ENCODE measurements at regions not wholly inside any gene's neighbourhood (a gene's known extent, or its start where the extent isn't known, plus 50 kb on each side); places are given as distances from the start of the nearest gene placed in this dataset.
"Not testable (repeated sequence)": the region's sequence is repeated elsewhere in the genome, so short reads cannot be mapped to it uniquely, and the experiment has no call there.

DNA sequence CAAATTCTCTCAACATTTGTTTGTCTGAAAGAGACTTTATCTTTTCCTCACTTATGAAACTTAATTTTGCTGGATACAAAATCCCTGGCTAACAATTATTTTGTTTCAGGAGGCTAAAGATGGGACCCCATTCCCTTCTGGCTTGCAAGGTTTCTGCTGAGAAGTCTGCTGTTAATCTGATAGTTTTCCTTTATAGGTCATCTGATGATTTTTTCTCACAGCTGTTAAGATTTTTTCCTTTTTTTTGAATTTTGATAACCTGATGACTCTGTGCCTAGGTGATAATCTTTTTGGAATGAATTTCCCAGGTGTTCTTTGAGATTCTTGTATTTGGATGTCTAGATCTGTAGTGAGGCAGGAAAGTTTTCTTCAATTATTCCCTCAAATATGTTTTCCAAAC lies 2661.4 kb downstream of the PCDH9 start:
- H3K27ac ChIP-seq = no peak overlapping the region
- H3K9me3 ChIP-seq = no peaks in the 10 kb centered on the region
- no peak for TF ChIP-seq CTCF (IDR thresholded peaks at IDR 0.05)
- TF ChIP-seq POLR2AphosphoS5 (IDR thresholded peaks at IDR 0.05) = no peak
- no peak for TF ChIP-seq POLR2A (IDR thresholded peaks at IDR 0.05)
- no peak for TF ChIP-seq EP300 (IDR thresholded peaks at IDR 0.05)
- no peaks in the 10 kb centered on the region for H3K27me3 ChIP-seq
- no peaks in the 10 kb centered on the region for H3K4me1 ChIP-seq
- no peak for DNase-seq (ENCODE audit: low spot score in 2 of 2)
- no peaks in the 10 kb centered on the region for H3K36me3 ChIP-seq
- H3K4me3 ChIP-seq = no peak overlapping the region

GRCh38 chr13:64558031-64558430 lies 2672.1 kb downstream of the PCDH9 start:
- H3K9me3 ChIP-seq; H3K27me3 ChIP-seq; DNase-seq (ENCODE audit: low spot score in 2 of 2); H3K4me1 ChIP-seq; H3K27ac ChIP-seq; H3K36me3 ChIP-seq; H3K4me3 ChIP-seq: not testable (repeated sequence)
- WGBS = 95% methylated on average over 10 of the region's 10 CpGs

DNA sequence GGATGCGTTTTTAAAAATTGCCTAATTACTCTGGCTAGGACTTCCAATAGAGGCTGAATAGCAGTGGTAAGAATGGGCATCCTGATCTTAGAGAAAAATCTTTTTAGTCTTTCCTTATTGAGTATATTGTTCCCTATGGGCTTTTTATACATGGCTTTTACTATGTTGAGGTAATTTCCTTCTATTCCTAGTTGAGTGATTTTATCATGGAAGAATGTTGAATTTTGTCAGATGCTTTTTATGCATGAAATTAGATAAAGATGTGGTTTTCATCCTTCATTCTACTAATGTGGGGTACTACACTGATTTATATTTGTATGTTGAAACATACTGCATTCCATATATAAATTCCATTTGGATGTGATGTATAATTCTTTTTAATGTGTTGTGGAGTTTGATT lies 2673.8 kb downstream of the PCDH9 start:
- no peak for DNase-seq (ENCODE audit: low spot score in 2 of 2)
- H3K4me3 ChIP-seq = no peak overlapping the region
- H3K4me1 ChIP-seq = no peaks in the 10 kb centered on the region
- 63% methylated on average over 1 of the region's 1 CpG for WGBS
- no peaks in the 10 kb centered on the region for H3K36me3 ChIP-seq
- no peaks in the 10 kb centered on the region for H3K9me3 ChIP-seq
- TF ChIP-seq POLR2A (IDR thresholded peaks at IDR 0.05) = no peak
- no peak for TF ChIP-seq CTCF (IDR thresholded peaks at IDR 0.05)
- TF ChIP-seq POLR2AphosphoS5 (IDR thresholded peaks at IDR 0.05) = no peak
- TF ChIP-seq EP300 (IDR thresholded peaks at IDR 0.05) = no peak
- no peak overlapping the region for H3K27ac ChIP-seq
- H3K27me3 ChIP-seq = no peaks in the 10 kb centered on the region

GRCh38 chr13:64553411-64554129 lies 2676.6 kb downstream of the PCDH9 start:
- WGBS = 86% methylated on average over 2 of the region's 2 CpGs
- no peak for DNase-seq (ENCODE audit: low spot score in 2 of 2)
- Histone ChIP-seq H3K36me3 (no peaks in the 10 kb centered on the region), H3K4me1 (no peaks in the 10 kb centered on the region), H3K4me3 (no peak overlapping the region), H3K9me3 (no peaks in the 10 kb centered on the region), H3K27me3 (no peaks in the 10 kb centered on the region), H3K27ac (no peak overlapping the region)
- TF ChIP-seq POLR2A (IDR thresholded peaks at IDR 0.05) (no peak), POLR2AphosphoS5 (IDR thresholded peaks at IDR 0.05) (no peak), CTCF (IDR thresholded peaks at IDR 0.05) (no peak), EP300 (IDR thresholded peaks at IDR 0.05) (no peak)

GRCh38 chr13:64551755-64552154 lies 2678.4 kb downstream of the PCDH9 start:
- H3K4me3 ChIP-seq = no peak overlapping the region
- no peak for DNase-seq (ENCODE audit: low spot score in 2 of 2)
- TF ChIP-seq POLR2AphosphoS5 (IDR thresholded peaks at IDR 0.05) (no peak), CTCF (IDR thresholded peaks at IDR 0.05) (no peak), EP300 (IDR thresholded peaks at IDR 0.05) (no peak), POLR2A (IDR thresholded peaks at IDR 0.05) (no peak)
- no peaks in the 10 kb centered on the region for H3K36me3 ChIP-seq
- no peaks in the 10 kb centered on the region for H3K9me3 ChIP-seq
- H3K27ac ChIP-seq = no peak overlapping the region
- H3K27me3 ChIP-seq = no peaks in the 10 kb centered on the region
- no peaks in the 10 kb centered on the region for H3K4me1 ChIP-seq
- WGBS = 74% methylated on average over 1 of the region's 1 CpG

GRCh38 chr13:64546371-64546770 lies 2683.8 kb downstream of the PCDH9 start:
- no peak for DNase-seq (ENCODE audit: low spot score in 2 of 2)
- WGBS = 64% methylated on average over 1 of the region's 1 CpG
- no peak overlapping the region for H3K4me3 ChIP-seq
- H3K36me3 ChIP-seq = no peaks in the 10 kb centered on the region
- TF ChIP-seq POLR2AphosphoS5 (IDR thresholded peaks at IDR 0.05) (no peak), EP300 (IDR thresholded peaks at IDR 0.05) (no peak), CTCF (IDR thresholded peaks at IDR 0.05) (no peak), POLR2A (IDR thresholded peaks at IDR 0.05) (no peak)
- H3K9me3 ChIP-seq = no peaks in the 10 kb centered on the region
- no peaks in the 10 kb centered on the region for H3K27me3 ChIP-seq
- no peak overlapping the region for H3K27ac ChIP-seq
- H3K4me1 ChIP-seq = no peaks in the 10 kb centered on the region

All from suprapubic skin (tissue), 4 donors.